ENCODE measurements at regions not wholly inside any gene's neighbourhood (a gene's known extent, or its start where the extent isn't known, plus 50 kb on each side); places are given as distances from the start of the nearest gene placed in this dataset.

DNA sequence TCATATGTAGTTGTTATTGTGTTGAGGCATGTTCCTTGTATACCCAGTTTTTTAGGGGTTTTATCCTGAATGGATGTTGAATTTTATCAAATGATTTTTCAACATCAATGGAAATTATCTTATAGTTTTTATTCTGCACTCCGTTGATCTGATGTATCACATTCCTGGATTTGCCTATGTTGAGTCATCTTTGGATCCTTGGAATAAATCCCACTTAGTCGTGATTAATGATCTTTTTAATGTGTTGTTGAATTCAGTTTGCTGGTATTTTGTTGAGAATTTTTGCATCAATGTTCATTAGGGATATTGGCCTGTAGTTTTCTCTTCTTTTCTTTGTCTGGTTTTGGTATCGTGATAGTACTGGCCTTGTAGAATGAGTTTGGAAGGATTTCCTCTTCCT lies 648.6 kb upstream of the GRM3 start:
- Histone ChIP-seq H3K27ac (ENCODE audit: insufficient read depth, low read length) (no peak overlapping the region), H3K36me3 (ENCODE audit: control insufficient read depth, insufficient read depth, low read length) (no peaks in the 10 kb centered on the region), H3K4me2 (ENCODE audit: extremely low read depth, insufficient read depth, low read length) (no peak overlapping the region), H3K9me3 (ENCODE audit: control insufficient read depth, insufficient read depth, low read depth, low read length) (no peaks in the 10 kb centered on the region), H3K9ac (ENCODE audit: insufficient read depth, low read length) (no peak overlapping the region), H3K4me3 (replicated peaks in 1 of 4; ENCODE audit: control extremely low read depth in 1 of 4, insufficient read depth in 1 of 4, low read depth in 3 of 4, low read length in 4 of 4) (no peak overlapping the region), H3K27me3 (ENCODE audit: control insufficient read depth, insufficient read depth, low read length) (no peaks in the 10 kb centered on the region), H3K79me2 (ENCODE audit: control insufficient read depth, insufficient read depth, low read length) (no peaks in the 10 kb centered on the region), H3K4me1 (ENCODE audit: control insufficient read depth, extremely low read depth, insufficient read depth, low read length) (no peaks in the 10 kb centered on the region), H2AFZ (ENCODE audit: low read length) (no peak overlapping the region), H4K20me1 (ENCODE audit: control insufficient read depth, extremely low read depth, insufficient read depth, low read length) (no peaks in the 10 kb centered on the region)
- TF ChIP-seq, protein P1, sequence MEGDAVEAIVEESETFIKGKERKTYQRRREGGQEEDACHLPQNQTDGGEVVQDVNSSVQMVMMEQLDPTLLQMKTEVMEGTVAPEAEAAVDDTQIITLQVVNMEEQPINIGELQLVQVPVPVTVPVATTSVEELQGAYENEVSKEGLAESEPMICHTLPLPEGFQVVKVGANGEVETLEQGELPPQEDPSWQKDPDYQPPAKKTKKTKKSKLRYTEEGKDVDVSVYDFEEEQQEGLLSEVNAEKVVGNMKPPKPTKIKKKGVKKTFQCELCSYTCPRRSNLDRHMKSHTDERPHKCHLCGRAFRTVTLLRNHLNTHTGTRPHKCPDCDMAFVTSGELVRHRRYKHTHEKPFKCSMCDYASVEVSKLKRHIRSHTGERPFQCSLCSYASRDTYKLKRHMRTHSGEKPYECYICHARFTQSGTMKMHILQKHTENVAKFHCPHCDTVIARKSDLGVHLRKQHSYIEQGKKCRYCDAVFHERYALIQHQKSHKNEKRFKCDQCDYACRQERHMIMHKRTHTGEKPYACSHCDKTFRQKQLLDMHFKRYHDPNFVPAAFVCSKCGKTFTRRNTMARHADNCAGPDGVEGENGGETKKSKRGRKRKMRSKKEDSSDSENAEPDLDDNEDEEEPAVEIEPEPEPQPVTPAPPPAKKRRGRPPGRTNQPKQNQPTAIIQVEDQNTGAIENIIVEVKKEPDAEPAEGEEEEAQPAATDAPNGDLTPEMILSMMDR (conservative IDR thresholded peaks at IDR 0.05 in 1 of 2, IDR thresholded peaks at IDR 0.05 in 1 of 2; ENCODE audit: low read depth in 1 of 2, low read length in 2 of 2): no peak
- no peak for TF ChIP-seq EZH2 (IDR thresholded peaks at IDR 0.05; ENCODE audit: low read length, missing control alignments)
- DNase-seq (ENCODE audit: low read depth in 2 of 2): peak in 1 of 2 donors; percentile 59

DNA sequence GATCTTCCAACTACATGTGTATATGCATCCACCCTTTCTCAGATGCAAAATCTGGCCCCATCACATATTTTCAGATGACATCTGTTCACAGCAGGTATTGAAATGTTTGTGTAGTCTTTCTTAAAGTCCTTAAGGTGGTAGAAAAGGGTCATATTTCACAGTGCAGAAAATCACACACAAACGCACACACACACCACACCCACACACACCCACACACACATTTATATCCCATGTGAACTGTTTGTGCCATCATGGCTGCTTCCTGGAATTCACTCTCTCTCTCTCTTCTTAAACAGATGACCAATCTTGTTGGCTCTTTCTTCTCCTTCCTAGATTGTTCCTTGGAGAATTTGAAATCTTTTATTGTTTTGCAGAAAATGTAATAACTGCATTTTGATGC lies 663.0 kb upstream of the GRM3 start:
- no peak for DNase-seq (ENCODE audit: low read depth in 2 of 2)
- Histone ChIP-seq H2AFZ (ENCODE audit: low read length) (no peak overlapping the region), H3K9ac (ENCODE audit: insufficient read depth, low read length) (no peak overlapping the region), H3K4me3 (replicated peaks in 1 of 4; ENCODE audit: control extremely low read depth in 1 of 4, insufficient read depth in 1 of 4, low read depth in 3 of 4, low read length in 4 of 4) (no peak overlapping the region), H3K4me2 (ENCODE audit: extremely low read depth, insufficient read depth, low read length) (no peak overlapping the region), H3K27me3 (ENCODE audit: control insufficient read depth, insufficient read depth, low read length) (no peaks in the 10 kb centered on the region), H3K27ac (ENCODE audit: insufficient read depth, low read length) (no peak overlapping the region), H4K20me1 (ENCODE audit: control insufficient read depth, extremely low read depth, insufficient read depth, low read length) (no peaks in the 10 kb centered on the region), H3K79me2 (ENCODE audit: control insufficient read depth, insufficient read depth, low read length) (no peaks in the 10 kb centered on the region), H3K36me3 (ENCODE audit: control insufficient read depth, insufficient read depth, low read length) (no peaks in the 10 kb centered on the region), H3K9me3 (ENCODE audit: control insufficient read depth, insufficient read depth, low read depth, low read length) (no peaks in the 10 kb centered on the region), H3K4me1 (ENCODE audit: control insufficient read depth, extremely low read depth, insufficient read depth, low read length) (no peaks in the 10 kb centered on the region)
- no peak for TF ChIP-seq EZH2 (IDR thresholded peaks at IDR 0.05; ENCODE audit: low read length, missing control alignments)
- TF ChIP-seq, protein P1 (conservative IDR thresholded peaks at IDR 0.05 in 1 of 2, IDR thresholded peaks at IDR 0.05 in 1 of 2; ENCODE audit: low read depth in 1 of 2, low read length in 2 of 2): no peak

DNA sequence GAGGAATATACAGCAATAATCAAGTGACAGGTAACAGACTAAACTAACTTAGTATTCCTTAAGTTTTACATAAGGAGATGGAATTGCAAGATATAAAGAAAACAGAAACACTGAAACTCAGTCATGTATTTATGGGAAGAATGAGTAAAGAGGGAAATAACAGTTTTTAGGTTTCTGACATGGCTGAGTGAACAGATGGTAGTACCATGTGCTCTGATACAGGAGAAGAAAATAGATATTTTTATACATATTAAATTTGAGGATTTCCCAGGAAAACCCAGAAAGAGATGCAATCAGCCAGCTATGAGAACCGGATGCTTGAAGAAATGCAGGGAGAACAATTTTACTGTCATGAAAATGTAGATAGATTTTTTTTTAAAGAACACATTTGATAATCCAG lies 669.5 kb upstream of the GRM3 start:
- Histone ChIP-seq H3K79me2 (ENCODE audit: control insufficient read depth, insufficient read depth, low read length) (no peaks in the 10 kb centered on the region), H4K20me1 (ENCODE audit: control insufficient read depth, extremely low read depth, insufficient read depth, low read length) (no peaks in the 10 kb centered on the region), H3K4me3 (replicated peaks in 1 of 4; ENCODE audit: control extremely low read depth in 1 of 4, insufficient read depth in 1 of 4, low read depth in 3 of 4, low read length in 4 of 4) (no peak overlapping the region), H3K9me3 (ENCODE audit: control insufficient read depth, insufficient read depth, low read depth, low read length) (no peaks in the 10 kb centered on the region), H2AFZ (ENCODE audit: low read length) (no peak overlapping the region), H3K36me3 (ENCODE audit: control insufficient read depth, insufficient read depth, low read length) (no peaks in the 10 kb centered on the region), H3K27ac (ENCODE audit: insufficient read depth, low read length) (no peak overlapping the region), H3K4me2 (ENCODE audit: extremely low read depth, insufficient read depth, low read length) (no peak overlapping the region), H3K4me1 (ENCODE audit: control insufficient read depth, extremely low read depth, insufficient read depth, low read length) (no peaks in the 10 kb centered on the region), H3K27me3 (ENCODE audit: control insufficient read depth, insufficient read depth, low read length) (no peaks in the 10 kb centered on the region), H3K9ac (ENCODE audit: insufficient read depth, low read length) (no peak overlapping the region)
- no peak for TF ChIP-seq EZH2 (IDR thresholded peaks at IDR 0.05; ENCODE audit: low read length, missing control alignments)
- TF ChIP-seq, protein P1 (conservative IDR thresholded peaks at IDR 0.05 in 1 of 2, IDR thresholded peaks at IDR 0.05 in 1 of 2; ENCODE audit: low read depth in 1 of 2, low read length in 2 of 2): no peak
- no peak for DNase-seq (ENCODE audit: low read depth in 2 of 2)
